GM18505 (cell line): ENCODE measurements at regions not wholly inside any gene's neighbourhood (a gene's known extent, or its start where the extent isn't known, plus 50 kb on each side); places are given as distances from the start of the nearest gene placed in this dataset.
"Not testable (repeated sequence)": the region's sequence is repeated elsewhere in the genome, so short reads cannot be mapped to it uniquely, and the experiment has no call there.

Source experiments
- ATAC-seq: cut with Tn5 transposase; IDR thresholded peaks from one replicate; pipeline ENCODE4 v1.9.1; 2021; ENCODE audit not compliant: unreplicated experiment
- POLR2A ChIP-seq: IDR thresholded peaks from 4 replicates; pipeline ENCODE4 v1.6.1; 2011; ENCODE audit warnings: borderline replicate concordance; ENCODE audit not compliant: insufficient read depth, insufficient read length; ENCODE audit errors: extremely low read depth

DNA sequence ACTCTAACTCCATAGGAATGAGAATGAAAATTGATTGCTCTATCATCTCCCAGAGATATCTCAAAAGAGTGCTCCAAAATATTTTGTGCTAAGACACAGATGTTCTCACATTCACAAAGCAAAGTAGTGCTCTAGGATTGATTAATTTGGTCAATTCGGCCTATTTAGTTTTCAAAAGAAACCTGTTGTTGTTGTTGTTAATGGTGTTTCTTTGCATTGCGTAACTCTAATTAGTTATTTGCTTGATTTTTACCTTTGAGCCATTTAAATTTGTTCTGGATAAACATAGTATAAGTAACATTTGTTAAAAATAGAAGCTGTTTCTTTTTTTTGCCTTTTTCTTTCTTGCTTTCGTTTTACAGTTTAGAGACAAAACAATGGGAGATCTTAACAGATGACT is 382.5 kb downstream of the CAAP1 start:
- ATAC-seq: no peak
- no peak for TF ChIP-seq POLR2A

DNA sequence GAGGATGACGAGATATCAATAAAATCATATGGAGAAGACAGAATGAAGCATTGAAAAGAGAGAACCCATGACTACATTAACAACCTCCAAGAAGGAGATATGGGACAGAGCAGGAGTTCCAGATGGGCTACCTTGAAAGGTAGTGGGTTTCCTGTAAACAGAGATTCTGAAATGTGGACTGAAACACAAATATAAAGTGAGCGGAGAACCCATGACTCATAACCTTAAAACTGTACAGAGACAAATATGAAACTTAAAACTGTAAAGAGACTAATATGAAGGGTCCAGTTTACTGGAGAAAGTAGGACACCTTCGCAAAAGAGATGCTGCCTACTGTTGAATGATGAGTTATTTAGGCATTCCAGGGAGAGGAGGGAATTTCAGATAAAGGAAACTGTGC is 383.7 kb downstream of the CAAP1 start:
- TF ChIP-seq POLR2A: no peak
- no peak for ATAC-seq

- no peak for ATAC-seq
- TF ChIP-seq POLR2A: no peak
These were observed 388.5 kb downstream of the CAAP1 start for GRCh38 chr9:26504057-26504456.

GRCh38 chr9:26502311-26502710 is 390.3 kb downstream of the CAAP1 start:
- ATAC-seq: no peak
- TF ChIP-seq POLR2A: no peak

DNA sequence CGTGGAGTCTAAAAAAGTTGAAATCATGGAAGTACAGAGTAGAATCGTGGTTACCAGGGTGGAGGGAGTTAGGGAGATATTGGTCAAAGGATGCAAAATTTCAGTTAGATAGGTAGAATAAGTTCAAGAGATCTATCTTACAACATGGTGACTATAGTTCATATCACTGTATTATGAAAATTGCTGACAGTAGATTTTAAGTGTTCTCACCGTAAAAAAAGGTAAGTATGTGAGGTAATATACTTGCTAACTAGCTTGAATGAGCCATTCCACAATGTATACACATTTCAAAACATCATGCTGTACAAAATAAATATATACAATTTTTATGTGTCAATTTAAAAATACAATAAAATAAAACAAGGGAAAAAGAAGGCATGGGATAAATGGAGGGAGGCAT is 392.1 kb downstream of the CAAP1 start:
- no peak for ATAC-seq
- no peak for TF ChIP-seq POLR2A

DNA sequence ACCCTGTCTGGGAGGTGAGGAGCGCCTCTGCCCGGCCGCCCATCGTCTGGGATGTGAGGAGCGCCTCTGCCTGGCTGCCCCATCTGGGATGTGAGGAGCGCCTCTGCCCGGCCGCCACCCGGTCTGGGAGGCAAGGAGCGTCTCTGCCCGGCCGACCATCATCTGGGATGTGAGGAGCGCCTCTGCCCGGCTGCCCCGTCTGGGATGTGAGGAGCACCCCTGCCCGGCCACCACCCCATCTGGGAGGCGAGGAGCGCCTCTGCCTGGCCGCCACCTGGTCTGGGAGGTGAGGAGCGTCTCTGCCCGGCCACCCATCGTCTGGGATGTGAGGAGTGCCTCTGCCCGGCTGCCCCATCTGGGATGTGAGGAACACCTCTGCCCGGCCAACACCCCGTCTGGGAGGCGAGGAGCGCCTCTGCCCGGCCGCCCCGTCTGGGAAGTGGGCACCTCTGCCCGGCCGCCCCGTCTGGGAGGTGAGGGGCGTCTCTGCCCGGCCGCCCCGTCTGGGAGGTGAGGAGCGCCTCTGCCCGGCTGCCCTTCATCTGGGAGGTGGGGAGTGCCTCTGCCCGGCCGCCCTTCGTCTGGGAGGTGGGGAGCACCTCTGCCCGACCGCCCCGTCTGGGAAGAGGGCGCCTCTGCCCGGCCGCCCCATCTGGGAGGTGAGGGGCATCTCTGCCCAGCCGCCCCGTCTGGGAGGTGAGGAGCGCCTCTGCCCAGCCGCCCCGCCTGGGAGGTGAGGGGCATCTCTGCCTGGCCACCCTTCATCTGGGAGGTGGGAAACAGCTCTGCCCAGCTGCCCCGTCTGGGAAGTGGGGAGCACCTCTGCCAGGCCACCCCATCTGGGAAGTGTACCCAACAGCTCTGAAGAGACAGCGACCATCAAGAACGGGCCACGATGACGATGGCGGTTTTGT is 399.7 kb downstream of the CAAP1 start:
- not testable (repeated sequence) for ATAC-seq

GRCh38 chr9:26491922-26492607 is 400.5 kb downstream of the CAAP1 start:
- ATAC-seq: not testable (repeated sequence)

DNA sequence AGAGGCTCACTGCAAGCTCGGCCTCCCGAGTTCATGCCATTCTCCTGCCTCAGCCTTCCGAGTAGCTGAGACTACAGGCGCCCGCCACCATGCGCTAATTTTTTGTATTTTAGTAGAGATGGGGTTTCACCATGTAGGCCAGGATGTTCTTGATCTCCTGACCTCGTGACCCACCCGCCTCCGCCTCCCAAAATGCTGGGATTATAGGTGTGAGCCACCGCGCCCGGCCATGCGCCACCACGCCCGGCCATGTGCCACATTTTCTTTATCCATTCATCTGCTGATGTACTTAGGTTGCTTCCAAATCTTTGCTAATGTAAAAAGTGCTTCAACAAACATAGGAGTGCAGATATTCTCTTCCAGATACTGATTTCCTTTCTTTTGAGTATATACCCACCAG is 408.6 kb downstream of the CAAP1 start:
- TF ChIP-seq POLR2A: no peak
- ATAC-seq: no peak

DNA sequence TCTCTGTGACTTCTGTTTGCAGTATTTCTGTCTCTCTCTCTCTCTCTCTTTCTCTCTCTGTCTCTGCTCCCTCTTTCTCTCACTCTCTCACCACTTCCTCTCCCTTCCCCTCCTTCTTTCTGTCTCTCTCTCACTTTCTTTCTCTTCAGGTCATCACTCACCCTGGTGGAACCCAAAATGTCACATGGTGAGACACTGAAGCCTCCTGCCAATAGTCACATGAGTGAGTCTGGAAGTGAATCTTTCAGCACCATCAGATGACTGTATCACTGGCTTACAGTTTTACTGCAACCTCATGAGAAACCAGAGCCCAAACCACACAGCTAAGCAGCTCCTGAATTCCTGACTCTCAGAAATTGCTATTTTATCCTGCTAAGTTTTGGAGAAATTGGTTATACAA is 414.6 kb downstream of the CAAP1 start:
- TF ChIP-seq POLR2A: no peak
- ATAC-seq: no peak

- TF ChIP-seq POLR2A: no peak
- ATAC-seq: no peak
These were observed 421.3 kb downstream of the CAAP1 start for GRCh38 chr9:26471261-26471660.

DNA sequence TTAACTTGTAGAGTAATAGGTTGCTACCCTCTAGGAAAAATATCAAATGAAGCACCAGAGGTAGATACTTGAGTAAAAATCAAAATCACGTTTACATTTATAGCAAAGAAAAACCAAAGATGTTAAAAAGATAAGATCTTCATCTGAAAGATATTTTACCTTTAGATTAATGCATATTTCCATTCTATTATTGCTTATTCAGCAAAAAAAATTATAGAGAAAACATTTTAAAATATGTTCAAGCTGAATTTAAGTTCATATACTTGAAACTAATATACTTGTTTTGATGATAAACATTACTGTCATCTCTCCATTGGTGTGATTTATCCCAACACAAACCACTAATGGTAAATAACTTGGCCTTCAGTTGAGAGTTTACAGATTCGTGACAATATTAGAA is 422.3 kb downstream of the CAAP1 start:
- ATAC-seq: no peak
- no peak for TF ChIP-seq POLR2A

GRCh38 chr9:26463837-26464236 is 428.8 kb downstream of the CAAP1 start:
- no peak for TF ChIP-seq POLR2A
- ATAC-seq: no peak

DNA sequence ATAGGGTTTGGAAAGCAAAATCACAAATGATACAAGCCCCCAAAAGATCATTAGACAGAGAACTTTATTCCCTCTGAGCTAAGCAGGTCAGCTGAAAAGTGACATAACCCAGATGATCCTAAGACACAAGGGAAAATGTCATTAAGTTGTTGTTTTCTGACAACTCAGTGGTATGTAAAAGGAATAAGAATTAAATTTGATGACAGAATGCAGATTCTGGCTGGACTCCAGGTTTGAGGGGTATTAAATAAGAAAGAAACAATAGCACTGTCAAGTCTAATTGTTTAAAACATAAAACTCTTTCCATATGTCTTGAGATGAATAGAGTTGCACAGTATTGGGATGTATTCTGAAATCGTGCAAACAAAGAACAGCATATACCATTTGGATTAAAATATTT is 429.9 kb downstream of the CAAP1 start:
- ATAC-seq: no peak
- no peak for TF ChIP-seq POLR2A

DNA sequence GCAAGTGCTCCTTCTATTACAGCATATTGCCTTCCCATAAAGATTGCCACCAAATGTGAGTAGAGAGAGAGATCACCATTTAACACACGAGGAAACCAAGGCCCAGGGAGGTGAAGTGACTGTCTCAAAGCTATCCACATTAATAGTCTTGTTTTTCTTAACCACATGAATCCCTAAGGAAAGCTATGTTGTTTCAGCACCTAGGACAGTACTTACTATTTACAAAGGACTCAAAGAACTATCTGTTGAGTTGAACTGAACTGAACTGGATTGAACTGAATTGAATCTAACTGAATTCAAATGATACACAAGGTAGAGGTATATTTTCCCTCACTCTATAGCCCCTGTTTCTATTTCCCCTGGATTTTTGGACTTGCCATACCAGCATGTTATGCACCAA is 430.4 kb downstream of the CAAP1 start:
- no peak for TF ChIP-seq POLR2A
- ATAC-seq: no peak

GRCh38 chr9:26460624-26461023 is 432.0 kb downstream of the CAAP1 start:
- ATAC-seq: no peak
- TF ChIP-seq POLR2A: no peak

DNA sequence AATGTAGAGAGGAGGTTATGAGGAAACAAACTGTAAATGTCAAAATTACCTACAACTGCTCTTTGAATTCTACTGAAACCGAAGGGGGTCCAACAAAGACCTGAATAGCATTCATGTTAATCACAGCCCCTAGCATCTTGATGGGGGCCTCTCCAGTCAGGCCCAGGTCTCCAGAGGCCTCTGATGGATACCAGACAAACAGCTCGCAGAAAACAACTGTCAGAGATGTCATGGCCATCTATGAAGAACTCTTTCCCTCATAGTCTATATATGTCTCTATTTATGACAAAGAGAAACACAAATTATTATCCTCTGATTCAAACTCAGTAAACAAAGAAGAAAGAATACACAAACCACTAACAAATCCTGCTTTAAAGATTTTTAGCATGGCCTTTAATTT is 432.6 kb downstream of the CAAP1 start:
- no peak for TF ChIP-seq POLR2A
- ATAC-seq: no peak
